ENCODE measurements at regions not wholly inside any gene's neighbourhood (a gene's known extent, or its start where the extent isn't known, plus 50 kb on each side); places are given as distances from the start of the nearest gene placed in this dataset.

GRCh38 chr13:66033924-66034323, 1196.2 kb downstream of the PCDH9 start:
- no peaks in the 10 kb centered on the region; the same call in 1 of the 2 replicates for H3K4me1 ChIP-seq (ENCODE audit: control insufficient read depth, insufficient read depth, low read length)
- H3K4me3 ChIP-seq (ENCODE audit: low read length) = no peak overlapping the region
- H3K27me3 ChIP-seq (ENCODE audit: control insufficient read depth, insufficient read depth, low read length) = no peaks in the 10 kb centered on the region
- DNase-seq (ENCODE audit: low read depth, low spot score) = no peak
- whole genome bisulfite sequencing (ENCODE audit: insufficient coverage, insufficient read length) = no CpG with 5 or more reads among the region's 1 CpG
- H3K36me3 ChIP-seq (ENCODE audit: control insufficient read depth, insufficient read depth, low read length) = no peaks in the 10 kb centered on the region
- H3K27ac ChIP-seq (ENCODE audit: low read length) = no peak overlapping the region
- H3K9me3 ChIP-seq (ENCODE audit: control insufficient read depth, insufficient read depth, low read length) = no peaks in the 10 kb centered on the region

GRCh38 chr13:66021846-66022245, 1208.3 kb downstream of the PCDH9 start:
- H3K4me1 ChIP-seq (ENCODE audit: control insufficient read depth, insufficient read depth, low read length) = no peaks in the 10 kb centered on the region
- WGBS (ENCODE audit: insufficient coverage, insufficient read length) = no CpG with 5 or more reads among the region's 1 CpG

GRCh38 chr13:66014771-66015170, 1215.4 kb downstream of the PCDH9 start:
- no CpG with 5 or more reads among the region's 1 CpG for WGBS (ENCODE audit: insufficient coverage, insufficient read length)
- H3K4me1 ChIP-seq (ENCODE audit: control insufficient read depth, insufficient read depth, low read length) = no peaks in the 10 kb centered on the region
- no peaks in the 10 kb centered on the region for H3K9me3 ChIP-seq (ENCODE audit: control insufficient read depth, insufficient read depth, low read length)
- no peak for DNase-seq (ENCODE audit: low read depth, low spot score)
- H3K36me3 ChIP-seq (ENCODE audit: control insufficient read depth, insufficient read depth, low read length) = no peaks in the 10 kb centered on the region
- no peaks in the 10 kb centered on the region for H3K27me3 ChIP-seq (ENCODE audit: control insufficient read depth, insufficient read depth, low read length)
- H3K4me3 ChIP-seq (ENCODE audit: low read length) = no peak overlapping the region
- H3K27ac ChIP-seq (ENCODE audit: low read length) = no peak overlapping the region

More at GRCh38 chr13:66021846-66022245, 1208.3 kb downstream of the PCDH9 start:
- no peak overlapping the region for H3K4me3 ChIP-seq (ENCODE audit: low read length)
- no peaks in the 10 kb centered on the region for H3K27me3 ChIP-seq (ENCODE audit: control insufficient read depth, insufficient read depth, low read length)
- no peaks in the 10 kb centered on the region for H3K9me3 ChIP-seq (ENCODE audit: control insufficient read depth, insufficient read depth, low read length)
- H3K36me3 ChIP-seq (ENCODE audit: control insufficient read depth, insufficient read depth, low read length) = no peaks in the 10 kb centered on the region
- no peak for DNase-seq (ENCODE audit: low read depth, low spot score)
- H3K27ac ChIP-seq (ENCODE audit: low read length) = no peak overlapping the region

- DNase-seq (ENCODE audit: low read depth, low spot score) = no peak
- Histone ChIP-seq H3K4me3 (ENCODE audit: low read length) (no peak overlapping the region), H3K9me3 (ENCODE audit: control insufficient read depth, insufficient read depth, low read length) (no peaks in the 10 kb centered on the region), H3K27me3 (ENCODE audit: control insufficient read depth, insufficient read depth, low read length) (no peaks in the 10 kb centered on the region), H3K27ac (ENCODE audit: low read length) (no peak overlapping the region), H3K36me3 (ENCODE audit: control insufficient read depth, insufficient read depth, low read length) (no peaks in the 10 kb centered on the region), H3K4me1 (ENCODE audit: control insufficient read depth, insufficient read depth, low read length) (no peaks in the 10 kb centered on the region)
- no CpG with 5 or more reads among the region's 30 CpGs for WGBS (ENCODE audit: insufficient coverage, insufficient read length)
Measured at GRCh38 chr13:66009241-66009640, 1220.9 kb downstream of the PCDH9 start.

GRCh38 chr13:66003558-66003957, 1226.6 kb downstream of the PCDH9 start:
- DNase-seq (ENCODE audit: low read depth, low spot score) = no peak
- Histone ChIP-seq H3K4me3 (ENCODE audit: low read length) (no peak overlapping the region), H3K27me3 (ENCODE audit: control insufficient read depth, insufficient read depth, low read length) (no peaks in the 10 kb centered on the region), H3K4me1 (ENCODE audit: control insufficient read depth, insufficient read depth, low read length) (no peaks in the 10 kb centered on the region), H3K27ac (ENCODE audit: low read length) (no peak overlapping the region), H3K9me3 (ENCODE audit: control insufficient read depth, insufficient read depth, low read length) (no peaks in the 10 kb centered on the region), H3K36me3 (ENCODE audit: control insufficient read depth, insufficient read depth, low read length) (no peaks in the 10 kb centered on the region)
- no CpG with 5 or more reads among the region's 1 CpG for WGBS (ENCODE audit: insufficient coverage, insufficient read length)

GRCh38 chr13:66001140-66001539, 1229.0 kb downstream of the PCDH9 start:
- no peak for DNase-seq (ENCODE audit: low read depth, low spot score)
- H3K4me3 ChIP-seq (ENCODE audit: low read length) = no peak overlapping the region
- no peaks in the 10 kb centered on the region for H3K27me3 ChIP-seq (ENCODE audit: control insufficient read depth, insufficient read depth, low read length)
- WGBS (ENCODE audit: insufficient coverage, insufficient read length) = no CpG with 5 or more reads among the region's 1 CpG
- no peak overlapping the region for H3K27ac ChIP-seq (ENCODE audit: low read length)
- no peaks in the 10 kb centered on the region for H3K4me1 ChIP-seq (ENCODE audit: control insufficient read depth, insufficient read depth, low read length)
- no peaks in the 10 kb centered on the region for H3K9me3 ChIP-seq (ENCODE audit: control insufficient read depth, insufficient read depth, low read length)
- no peaks in the 10 kb centered on the region for H3K36me3 ChIP-seq (ENCODE audit: control insufficient read depth, insufficient read depth, low read length)

GRCh38 chr13:65999411-65999810, 1230.7 kb downstream of the PCDH9 start:
- Histone ChIP-seq H3K4me1 (ENCODE audit: control insufficient read depth, insufficient read depth, low read length) (no peaks in the 10 kb centered on the region), H3K36me3 (ENCODE audit: control insufficient read depth, insufficient read depth, low read length) (no peaks in the 10 kb centered on the region), H3K27ac (ENCODE audit: low read length) (no peak overlapping the region), H3K9me3 (ENCODE audit: control insufficient read depth, insufficient read depth, low read length) (no peaks in the 10 kb centered on the region), H3K27me3 (ENCODE audit: control insufficient read depth, insufficient read depth, low read length) (no peaks in the 10 kb centered on the region), H3K4me3 (ENCODE audit: low read length) (no peak overlapping the region)
- no peak for DNase-seq (ENCODE audit: low read depth, low spot score)
- no CpG with 5 or more reads among the region's 1 CpG for WGBS (ENCODE audit: insufficient coverage, insufficient read length)

GRCh38 chr13:65990684-65991083, 1239.5 kb downstream of the PCDH9 start:
- Histone ChIP-seq H3K4me1 (ENCODE audit: control insufficient read depth, insufficient read depth, low read length) (no peaks in the 10 kb centered on the region), H3K36me3 (ENCODE audit: control insufficient read depth, insufficient read depth, low read length) (no peaks in the 10 kb centered on the region), H3K9me3 (ENCODE audit: control insufficient read depth, insufficient read depth, low read length) (no peaks in the 10 kb centered on the region), H3K27me3 (ENCODE audit: control insufficient read depth, insufficient read depth, low read length) (no peaks in the 10 kb centered on the region), H3K4me3 (ENCODE audit: low read length) (no peak overlapping the region), H3K27ac (ENCODE audit: low read length) (no peak overlapping the region)
- DNase-seq (ENCODE audit: low read depth, low spot score) = no peak

- Histone ChIP-seq H3K4me3 (ENCODE audit: low read length) (no peak overlapping the region), H3K9me3 (ENCODE audit: control insufficient read depth, insufficient read depth, low read length) (no peaks in the 10 kb centered on the region), H3K27me3 (ENCODE audit: control insufficient read depth, insufficient read depth, low read length) (no peaks in the 10 kb centered on the region), H3K4me1 (ENCODE audit: control insufficient read depth, insufficient read depth, low read length) (no peaks in the 10 kb centered on the region), H3K27ac (ENCODE audit: low read length) (no peak overlapping the region), H3K36me3 (ENCODE audit: control insufficient read depth, insufficient read depth, low read length) (no peaks in the 10 kb centered on the region)
- WGBS (ENCODE audit: insufficient coverage, insufficient read length) = no CpG with 5 or more reads among the region's 10 CpGs
- DNase-seq (ENCODE audit: low read depth, low spot score) = no peak
Measured at GRCh38 chr13:65985612-65986011, 1244.5 kb downstream of the PCDH9 start.

GRCh38 chr13:65977525-65977924, 1252.6 kb downstream of the PCDH9 start:
- no peaks in the 10 kb centered on the region for H3K27me3 ChIP-seq (ENCODE audit: control insufficient read depth, insufficient read depth, low read length)
- no peaks in the 10 kb centered on the region for H3K36me3 ChIP-seq (ENCODE audit: control insufficient read depth, insufficient read depth, low read length)
- WGBS (ENCODE audit: insufficient coverage, insufficient read length) = no CpG with 5 or more reads among the region's 1 CpG
- no peak overlapping the region for H3K27ac ChIP-seq (ENCODE audit: low read length)
- no peaks in the 10 kb centered on the region for H3K4me1 ChIP-seq (ENCODE audit: control insufficient read depth, insufficient read depth, low read length)
- DNase-seq (ENCODE audit: low read depth, low spot score) = no peak
- H3K4me3 ChIP-seq (ENCODE audit: low read length) = no peak overlapping the region
- H3K9me3 ChIP-seq (ENCODE audit: control insufficient read depth, insufficient read depth, low read length) = no peaks in the 10 kb centered on the region

- WGBS (ENCODE audit: insufficient coverage, insufficient read length) = no CpG with 5 or more reads among the region's 3 CpGs
- Histone ChIP-seq H3K4me3 (ENCODE audit: low read length) (no peak overlapping the region), H3K4me1 (ENCODE audit: control insufficient read depth, insufficient read depth, low read length) (no peaks in the 10 kb centered on the region), H3K9me3 (ENCODE audit: control insufficient read depth, insufficient read depth, low read length) (no peaks in the 10 kb centered on the region), H3K27ac (ENCODE audit: low read length) (no peak overlapping the region), H3K36me3 (ENCODE audit: control insufficient read depth, insufficient read depth, low read length) (no peaks in the 10 kb centered on the region), H3K27me3 (ENCODE audit: control insufficient read depth, insufficient read depth, low read length) (no peaks in the 10 kb centered on the region)
- no peak for DNase-seq (ENCODE audit: low read depth, low spot score)
Measured at GRCh38 chr13:65971541-65971940, 1258.6 kb downstream of the PCDH9 start.

Measured in iPS DF 6.9 (cell line).